ENCODE measurements at regions not wholly inside any gene's neighbourhood (a gene's known extent, or its start where the extent isn't known, plus 50 kb on each side); places are given as distances from the start of the nearest gene placed in this dataset.

DNA sequence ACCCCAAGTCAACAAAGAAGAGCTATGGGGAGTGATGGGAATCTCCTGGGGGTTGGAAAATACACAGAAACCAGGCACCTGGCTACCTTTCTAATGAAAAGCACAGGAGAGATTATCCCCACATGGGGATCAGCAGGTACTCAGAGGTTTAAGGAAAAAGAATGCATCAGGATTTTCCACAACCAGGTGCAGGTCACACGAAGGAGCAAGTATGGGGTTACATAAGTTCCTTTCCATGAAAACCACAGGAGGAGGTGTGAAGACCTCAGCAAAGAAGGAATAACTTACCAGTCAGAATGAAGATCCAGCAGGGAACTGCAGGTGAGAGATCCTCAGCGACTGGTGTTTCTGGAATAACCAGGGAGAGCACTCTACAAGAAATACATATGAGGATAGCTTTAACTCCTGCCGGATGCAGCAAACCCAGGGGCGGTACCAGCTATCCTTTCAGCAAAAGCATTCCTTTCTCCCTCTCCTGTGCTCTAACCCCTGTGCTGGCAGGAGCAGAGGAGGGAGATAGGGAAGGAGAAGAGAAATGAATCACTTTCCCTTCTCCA, 116.7 kb upstream of the TMEM106B start:
- H3K27ac Mint-ChIP-seq = no peak overlapping the region
- H3K4me3 Mint-ChIP-seq (ENCODE audit: low read depth) = no peak overlapping the region
- no peaks in the 10 kb centered on the region for H3K36me3 Mint-ChIP-seq (ENCODE audit: insufficient read depth)
- H3K9me3 Mint-ChIP-seq (ENCODE audit: low read depth) = no peaks in the 10 kb centered on the region
- no peaks in the 10 kb centered on the region for H3K27me3 Mint-ChIP-seq
- DNase-seq (ENCODE audit: low spot score, unreplicated experiment) = no peak
- TF ChIP-seq, protein P1, sequence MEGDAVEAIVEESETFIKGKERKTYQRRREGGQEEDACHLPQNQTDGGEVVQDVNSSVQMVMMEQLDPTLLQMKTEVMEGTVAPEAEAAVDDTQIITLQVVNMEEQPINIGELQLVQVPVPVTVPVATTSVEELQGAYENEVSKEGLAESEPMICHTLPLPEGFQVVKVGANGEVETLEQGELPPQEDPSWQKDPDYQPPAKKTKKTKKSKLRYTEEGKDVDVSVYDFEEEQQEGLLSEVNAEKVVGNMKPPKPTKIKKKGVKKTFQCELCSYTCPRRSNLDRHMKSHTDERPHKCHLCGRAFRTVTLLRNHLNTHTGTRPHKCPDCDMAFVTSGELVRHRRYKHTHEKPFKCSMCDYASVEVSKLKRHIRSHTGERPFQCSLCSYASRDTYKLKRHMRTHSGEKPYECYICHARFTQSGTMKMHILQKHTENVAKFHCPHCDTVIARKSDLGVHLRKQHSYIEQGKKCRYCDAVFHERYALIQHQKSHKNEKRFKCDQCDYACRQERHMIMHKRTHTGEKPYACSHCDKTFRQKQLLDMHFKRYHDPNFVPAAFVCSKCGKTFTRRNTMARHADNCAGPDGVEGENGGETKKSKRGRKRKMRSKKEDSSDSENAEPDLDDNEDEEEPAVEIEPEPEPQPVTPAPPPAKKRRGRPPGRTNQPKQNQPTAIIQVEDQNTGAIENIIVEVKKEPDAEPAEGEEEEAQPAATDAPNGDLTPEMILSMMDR (IDR thresholded peaks at IDR 0.05; ENCODE audit: unreplicated experiment) = no peak
- no peaks in the 10 kb centered on the region for H3K4me1 Mint-ChIP-seq (ENCODE audit: low read depth)

DNA sequence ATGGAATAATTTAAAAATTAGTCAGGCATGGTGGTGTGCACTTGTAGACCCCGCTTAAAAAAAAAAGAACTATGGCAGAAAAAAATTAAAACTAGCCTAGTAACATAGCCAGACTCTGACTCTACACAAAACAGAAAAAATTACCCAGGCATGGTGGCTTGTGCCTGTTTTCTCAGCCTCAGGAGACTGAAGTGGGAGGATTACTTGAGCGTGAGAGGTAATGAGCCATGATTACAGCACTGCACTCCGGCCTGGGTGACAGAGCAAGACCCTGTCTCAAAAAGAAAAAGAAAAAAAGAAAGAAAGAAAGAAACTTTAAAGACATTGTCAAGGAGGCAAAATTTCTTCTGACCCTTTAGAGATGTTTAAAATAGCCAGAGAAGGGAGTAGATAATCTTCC, 109.0 kb upstream of the TMEM106B start:
- TF ChIP-seq, protein P1 (IDR thresholded peaks at IDR 0.05; ENCODE audit: unreplicated experiment) = no peak
- no peak overlapping the region for H3K27ac Mint-ChIP-seq

GRCh38 chr7:12102527-12102926, 108.6 kb upstream of the TMEM106B start:
- H3K27ac Mint-ChIP-seq = no peak overlapping the region
- TF ChIP-seq, protein P1 (IDR thresholded peaks at IDR 0.05; ENCODE audit: unreplicated experiment) = no peak
- no peak for DNase-seq (ENCODE audit: low spot score, unreplicated experiment)
- H3K4me3 Mint-ChIP-seq (ENCODE audit: low read depth) = no peak overlapping the region
- H3K4me1 Mint-ChIP-seq (ENCODE audit: low read depth) = peaks cover 2% of the 10 kb centered on the region
- peaks cover 10% of the 10 kb centered on the region for H3K9me3 Mint-ChIP-seq (ENCODE audit: low read depth)
- no peaks in the 10 kb centered on the region for H3K27me3 Mint-ChIP-seq
- H3K36me3 Mint-ChIP-seq (ENCODE audit: insufficient read depth) = no peaks in the 10 kb centered on the region

More for the DNA sequence above, 109.0 kb upstream of the TMEM106B start:
- H3K36me3 Mint-ChIP-seq (ENCODE audit: insufficient read depth) = no peaks in the 10 kb centered on the region
- no peak for DNase-seq (ENCODE audit: low spot score, unreplicated experiment)
- H3K4me1 Mint-ChIP-seq (ENCODE audit: low read depth) = peaks cover 2% of the 10 kb centered on the region
- peaks cover 10% of the 10 kb centered on the region for H3K9me3 Mint-ChIP-seq (ENCODE audit: low read depth)
- H3K27me3 Mint-ChIP-seq = no peaks in the 10 kb centered on the region
- H3K4me3 Mint-ChIP-seq (ENCODE audit: low read depth) = no peak overlapping the region

- no peak overlapping the region for H3K27ac Mint-ChIP-seq
- peaks cover 10% of the 10 kb centered on the region for H3K9me3 Mint-ChIP-seq (ENCODE audit: low read depth)
- TF ChIP-seq, protein P1 (IDR thresholded peaks at IDR 0.05; ENCODE audit: unreplicated experiment) = no peak
- no peak for DNase-seq (ENCODE audit: low spot score, unreplicated experiment)
- H3K4me3 Mint-ChIP-seq (ENCODE audit: low read depth) = no peak overlapping the region
- H3K27me3 Mint-ChIP-seq = no peaks in the 10 kb centered on the region
- peaks cover 4% of the 10 kb centered on the region for H3K4me1 Mint-ChIP-seq (ENCODE audit: low read depth)
- no peaks in the 10 kb centered on the region for H3K36me3 Mint-ChIP-seq (ENCODE audit: insufficient read depth)
These were observed 107.1 kb upstream of the TMEM106B start for GRCh38 chr7:12103948-12104347.

GRCh38 chr7:12107381-12107780, 103.7 kb upstream of the TMEM106B start:
- H3K27ac Mint-ChIP-seq = no peak overlapping the region
- peaks cover 8% of the 10 kb centered on the region for H3K27me3 Mint-ChIP-seq
- TF ChIP-seq, protein P1 (IDR thresholded peaks at IDR 0.05; ENCODE audit: unreplicated experiment) = no peak
- H3K36me3 Mint-ChIP-seq (ENCODE audit: insufficient read depth) = no peaks in the 10 kb centered on the region
- DNase-seq (ENCODE audit: low spot score, unreplicated experiment) = no peak
- no peak overlapping the region for H3K4me3 Mint-ChIP-seq (ENCODE audit: low read depth)
- no peaks in the 10 kb centered on the region for H3K9me3 Mint-ChIP-seq (ENCODE audit: low read depth)
- peaks cover 8% of the 10 kb centered on the region for H3K4me1 Mint-ChIP-seq (ENCODE audit: low read depth)
